NB4 (cell line): ENCODE measurements at regions not wholly inside any gene's neighbourhood (a gene's known extent, or its start where the extent isn't known, plus 50 kb on each side); places are given as distances from the start of the nearest gene placed in this dataset.

ENCODE experiments used
- DNase-seq: peaks from one replicate; pipeline ENCODE4 v3.0.0; 2010; ENCODE audit warnings: low read depth
- H3K4me3 ChIP-seq: one replicate; pipeline ENCODE4 v1.5.1; 2011; ENCODE audit warnings: mild to moderate bottlenecking, low read depth, low read length, moderate library complexity
- MYC ChIP-seq: IDR thresholded peaks from 2 replicates; pipeline ENCODE4 v1.6.1; 2011; ENCODE audit warnings: low read depth, low read length
- POLR2A ChIP-seq: IDR thresholded peaks from 2 replicates; pipeline ENCODE4 v1.6.1; 2011; ENCODE audit warnings: mild to moderate bottlenecking; ENCODE audit not compliant: insufficient read length; ENCODE audit errors: extremely low read depth
- TF ChIP-seq, protein P1 (sequence below): IDR thresholded peaks from one replicate; pipeline ENCODE4 v1.5.1; 2012; ENCODE audit warnings: low read depth, low read length
- TF ChIP-seq, protein P2 (sequence below): IDR thresholded peaks from 2 replicates; pipeline ENCODE4 v1.6.1; 2011; ENCODE audit warnings: low read depth, low read length

DNA sequence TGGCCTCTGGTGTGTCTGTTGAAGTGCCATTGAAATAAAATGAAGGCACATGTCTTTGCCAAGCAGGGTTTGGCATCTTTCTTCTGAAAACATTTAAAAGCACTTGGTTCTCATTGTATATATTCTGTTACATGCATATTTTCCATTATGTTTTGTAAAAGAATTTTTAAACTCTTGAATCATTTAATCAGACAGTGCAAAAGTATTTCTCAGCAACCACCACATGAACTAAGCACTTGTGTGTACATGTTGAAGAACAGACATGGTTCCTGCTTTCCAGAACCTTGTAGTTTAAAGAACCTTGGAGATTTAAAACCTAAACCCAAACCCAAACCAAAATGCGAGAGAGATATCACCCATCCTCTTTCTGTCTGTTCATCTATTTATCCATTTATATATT is 220.3 kb upstream of the GIMD1 start:
- H3K4me3 ChIP-seq = no peak overlapping the region
- TF ChIP-seq, protein P1, sequence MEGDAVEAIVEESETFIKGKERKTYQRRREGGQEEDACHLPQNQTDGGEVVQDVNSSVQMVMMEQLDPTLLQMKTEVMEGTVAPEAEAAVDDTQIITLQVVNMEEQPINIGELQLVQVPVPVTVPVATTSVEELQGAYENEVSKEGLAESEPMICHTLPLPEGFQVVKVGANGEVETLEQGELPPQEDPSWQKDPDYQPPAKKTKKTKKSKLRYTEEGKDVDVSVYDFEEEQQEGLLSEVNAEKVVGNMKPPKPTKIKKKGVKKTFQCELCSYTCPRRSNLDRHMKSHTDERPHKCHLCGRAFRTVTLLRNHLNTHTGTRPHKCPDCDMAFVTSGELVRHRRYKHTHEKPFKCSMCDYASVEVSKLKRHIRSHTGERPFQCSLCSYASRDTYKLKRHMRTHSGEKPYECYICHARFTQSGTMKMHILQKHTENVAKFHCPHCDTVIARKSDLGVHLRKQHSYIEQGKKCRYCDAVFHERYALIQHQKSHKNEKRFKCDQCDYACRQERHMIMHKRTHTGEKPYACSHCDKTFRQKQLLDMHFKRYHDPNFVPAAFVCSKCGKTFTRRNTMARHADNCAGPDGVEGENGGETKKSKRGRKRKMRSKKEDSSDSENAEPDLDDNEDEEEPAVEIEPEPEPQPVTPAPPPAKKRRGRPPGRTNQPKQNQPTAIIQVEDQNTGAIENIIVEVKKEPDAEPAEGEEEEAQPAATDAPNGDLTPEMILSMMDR = no peak
- TF ChIP-seq POLR2A = no peak
- TF ChIP-seq, protein P2, sequence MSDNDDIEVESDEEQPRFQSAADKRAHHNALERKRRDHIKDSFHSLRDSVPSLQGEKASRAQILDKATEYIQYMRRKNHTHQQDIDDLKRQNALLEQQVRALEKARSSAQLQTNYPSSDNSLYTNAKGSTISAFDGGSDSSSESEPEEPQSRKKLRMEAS = no peak
- TF ChIP-seq MYC = no peak
- no peak for DNase-seq

DNA sequence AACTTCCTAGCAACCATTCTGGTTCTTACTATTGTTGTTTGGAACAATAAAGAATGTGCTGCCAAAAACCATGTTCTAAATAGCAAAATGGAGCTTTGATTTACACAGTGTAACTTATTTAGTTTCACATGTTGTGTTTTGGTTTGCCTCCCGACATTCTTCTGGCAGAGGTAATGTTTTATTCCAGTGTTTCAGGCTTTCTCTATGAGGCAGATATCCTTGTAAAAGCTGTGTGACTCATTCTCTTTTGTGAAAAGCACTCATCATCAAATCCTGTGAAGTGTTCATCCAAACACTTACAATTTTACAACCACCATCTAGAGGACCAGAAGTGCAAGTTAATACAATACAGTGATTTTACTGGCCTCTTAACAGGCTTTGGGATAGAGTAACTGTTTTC is 219.0 kb upstream of the GIMD1 start:
- no peak overlapping the region for H3K4me3 ChIP-seq
- TF ChIP-seq, protein P1 = no peak
- no peak for DNase-seq

DNA sequence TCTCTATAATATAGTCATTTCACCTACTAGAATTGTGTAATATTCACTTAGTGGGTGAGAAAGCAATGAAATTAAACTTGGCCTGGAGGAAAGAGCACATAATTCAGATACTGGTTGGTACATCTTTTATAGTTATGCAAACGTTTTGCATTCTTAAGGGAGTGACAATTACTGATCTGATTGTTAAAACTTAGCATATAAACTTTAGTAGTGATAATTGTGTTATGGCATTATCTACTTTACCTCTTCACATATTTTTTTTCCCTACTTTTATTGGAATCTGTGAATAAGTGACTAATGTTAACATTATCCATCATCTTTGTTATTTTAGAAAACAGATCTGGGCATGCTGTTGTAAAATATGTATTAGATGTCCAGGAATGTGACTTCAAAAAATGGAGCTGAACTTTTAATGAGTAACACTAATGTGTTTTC is 217.4 kb upstream of the GIMD1 start:
- TF ChIP-seq, protein P2 = no peak
- TF ChIP-seq MYC = no peak
- TF ChIP-seq, protein P1 = no peak
- no peak for DNase-seq
- H3K4me3 ChIP-seq = no peak overlapping the region

DNA sequence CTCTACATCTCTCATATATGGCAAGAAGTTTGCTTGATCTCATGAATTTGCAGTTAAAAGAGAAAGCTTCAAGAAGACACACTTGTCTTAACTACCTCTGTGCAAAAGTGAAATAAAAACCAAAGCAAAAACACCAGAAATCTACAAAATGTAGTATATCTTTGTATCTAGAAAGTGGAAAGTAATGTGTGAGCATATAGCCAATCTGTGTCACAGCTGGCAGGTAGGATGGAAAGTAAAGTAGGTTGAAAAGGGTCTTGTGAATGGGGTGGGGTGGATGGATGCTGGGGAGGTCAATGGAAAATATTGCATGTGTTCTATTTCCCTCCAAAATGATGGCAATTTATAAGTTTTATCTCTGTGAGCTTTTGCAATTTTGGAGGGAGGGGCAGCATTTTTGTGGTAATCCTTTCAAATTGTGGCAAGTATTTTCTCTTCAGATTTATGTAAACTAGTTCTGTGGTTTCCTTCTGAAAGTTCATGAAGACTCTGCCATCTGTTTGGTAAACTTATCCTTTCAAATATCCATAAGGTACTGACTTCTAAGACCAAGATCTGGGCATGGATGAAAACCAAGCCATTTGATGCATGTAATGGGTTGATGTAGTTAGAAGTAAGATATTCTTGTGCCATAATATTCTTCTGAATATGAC is 215.9 kb upstream of the GIMD1 start:
- TF ChIP-seq, protein P1 = no peak
- TF ChIP-seq POLR2A = no peak
- TF ChIP-seq MYC = no peak
- TF ChIP-seq, protein P2 = no peak
- H3K4me3 ChIP-seq = no peak overlapping the region
- no peak for DNase-seq

DNA sequence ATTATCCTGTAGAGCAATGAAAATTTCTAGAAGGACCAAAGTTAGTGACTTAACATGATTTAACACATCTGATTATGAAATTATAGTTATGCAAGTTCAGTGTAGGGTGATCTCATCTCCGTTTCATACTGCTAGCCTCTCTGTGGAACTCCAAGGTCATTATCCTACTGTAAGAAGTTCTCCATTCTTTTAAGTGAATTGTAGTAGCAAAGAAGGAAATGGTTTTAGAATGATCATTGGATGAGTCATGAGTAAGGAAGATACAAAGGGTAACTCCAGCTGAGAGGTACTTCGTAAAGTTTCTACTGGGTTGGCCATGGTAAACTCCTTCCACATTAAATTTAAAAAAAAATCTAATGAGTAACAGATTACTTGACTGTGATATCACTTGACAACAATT is 215.0 kb upstream of the GIMD1 start:
- peak; percentile 67 for DNase-seq
- TF ChIP-seq POLR2A (no peak), MYC (no peak)
- TF ChIP-seq, protein P2 = no peak
- TF ChIP-seq, protein P1 = no peak
- H3K4me3 ChIP-seq = no peak overlapping the region

DNA sequence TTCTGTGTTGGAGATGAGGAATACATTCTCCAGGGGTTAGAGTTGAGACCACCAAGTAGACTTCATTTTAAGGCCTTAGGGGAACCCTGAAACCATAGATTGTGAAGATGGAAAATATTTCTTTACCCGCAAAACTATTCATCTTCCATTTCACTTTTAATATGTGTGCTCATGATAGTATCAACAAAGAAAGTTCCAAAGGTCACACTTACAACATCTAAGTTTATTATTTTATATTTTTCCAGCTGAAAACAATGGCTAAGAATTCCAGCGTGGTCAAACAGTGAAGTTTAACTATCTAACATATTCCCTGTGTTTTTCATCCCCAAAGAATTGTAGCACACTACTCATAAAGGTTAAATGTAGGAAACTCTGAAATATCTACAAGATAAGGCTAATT is 214.5 kb upstream of the GIMD1 start:
- TF ChIP-seq, protein P2 = no peak
- TF ChIP-seq MYC (no peak), POLR2A (no peak)
- TF ChIP-seq, protein P1 = no peak
- no peak for DNase-seq
- no peak overlapping the region for H3K4me3 ChIP-seq
